ENCODE measurements at regions not wholly inside any gene's neighbourhood (a gene's known extent, or its start where the extent isn't known, plus 50 kb on each side); places are given as distances from the start of the nearest gene placed in this dataset.

- intact Hi-C loops (cut with DNase I): no loop called here
Measured at GRCh38 chr2:188916736-188917135, 57.4 kb upstream of the COL3A1 start.

GRCh38 chr2:188917632-188918031 lies 56.5 kb upstream of the COL3A1 start:
- TF ChIP-seq POLR2A (IDR thresholded peaks at IDR 0.05) (no peak), CTCF (IDR thresholded peaks at IDR 0.05) (no peak)
- WGBS, 2 donors: 71 to 94% methylated on average over 1 of the region's 1 CpG
- Histone ChIP-seq H3K4me3 (no peak overlapping the region), H3K4me1 (no peaks in the 10 kb centered on the region), H3K27me3 (no peaks in the 10 kb centered on the region), H3K9me3 (no peaks in the 10 kb centered on the region), H3K27ac (no peak overlapping the region), H3K36me3 (no peaks in the 10 kb centered on the region)
- intact Hi-C loops (cut with DNase I): no loop called here
- no peak for DNase-seq

More at GRCh38 chr2:188916736-188917135, 57.4 kb upstream of the COL3A1 start:
- Histone ChIP-seq H3K9me3 (no peaks in the 10 kb centered on the region), H3K27ac (no peak overlapping the region), H3K4me3 (no peak overlapping the region), H3K4me1 (no peaks in the 10 kb centered on the region), H3K27me3 (no peaks in the 10 kb centered on the region), H3K36me3 (no peaks in the 10 kb centered on the region)
- DNase-seq: no peak
- no peak for TF ChIP-seq CTCF (IDR thresholded peaks at IDR 0.05)
- no peak for TF ChIP-seq POLR2A (IDR thresholded peaks at IDR 0.05)

- TF ChIP-seq POLR2A (IDR thresholded peaks at IDR 0.05) (no peak), CTCF (IDR thresholded peaks at IDR 0.05) (no peak)
- DNase-seq: no peak
- Histone ChIP-seq H3K4me3 (no peak overlapping the region), H3K9me3 (no peaks in the 10 kb centered on the region), H3K36me3 (no peaks in the 10 kb centered on the region), H3K4me1 (no peaks in the 10 kb centered on the region), H3K27me3 (no peaks in the 10 kb centered on the region), H3K27ac (no peak overlapping the region)
- intact Hi-C loops (cut with DNase I): no loop called here
- 70 to 83% methylated on average over 2 of the region's 2 CpGs for WGBS, 2 donors
Measured at GRCh38 chr2:188919824-188920223, 54.3 kb upstream of the COL3A1 start.

- no peak overlapping the region for H3K27ac ChIP-seq
- no peaks in the 10 kb centered on the region for H3K36me3 ChIP-seq
- TF ChIP-seq POLR2A (IDR thresholded peaks at IDR 0.05) (no peak), CTCF (IDR thresholded peaks at IDR 0.05) (no peak)
- H3K9me3 ChIP-seq: no peaks in the 10 kb centered on the region
- no peaks in the 10 kb centered on the region for H3K4me1 ChIP-seq
- intact Hi-C loops (cut with DNase I): no loop called here
- 75% methylated on average over 1 of the region's 1 CpG for WGBS, 2 donors
- no peak for DNase-seq
- no peaks in the 10 kb centered on the region for H3K27me3 ChIP-seq
- H3K4me3 ChIP-seq: no peak overlapping the region
Measured at GRCh38 chr2:188922191-188922590, 52.0 kb upstream of the COL3A1 start.
